GM12864 (cell line): ENCODE measurements at regions not wholly inside any gene's neighbourhood (a gene's known extent, or its start where the extent isn't known, plus 50 kb on each side); places are given as distances from the start of the nearest gene placed in this dataset.
"Not testable (repeated sequence)": the region's sequence is repeated elsewhere in the genome, so short reads cannot be mapped to it uniquely, and the experiment has no call there.

Source experiments
- DNase-seq: peaks from one replicate; pipeline ENCODE4 v3.0.0-alpha.2; 2011; ENCODE audit warnings: low read depth
- H3K4me3 ChIP-seq: 2 replicates; pipeline ENCODE4 v1.5.1; 2011; ENCODE audit warnings: mild to moderate bottlenecking, low read depth, low read length, control low read depth
- TF ChIP-seq, protein P1 (sequence below): IDR thresholded peaks from 2 replicates; pipeline ENCODE4 v1.5.1; 2011; ENCODE audit warnings: low read depth, mild to moderate bottlenecking, moderate library complexity, low read length, control low read depth, inconsistent platforms; ENCODE audit errors: missing control alignments

DNA sequence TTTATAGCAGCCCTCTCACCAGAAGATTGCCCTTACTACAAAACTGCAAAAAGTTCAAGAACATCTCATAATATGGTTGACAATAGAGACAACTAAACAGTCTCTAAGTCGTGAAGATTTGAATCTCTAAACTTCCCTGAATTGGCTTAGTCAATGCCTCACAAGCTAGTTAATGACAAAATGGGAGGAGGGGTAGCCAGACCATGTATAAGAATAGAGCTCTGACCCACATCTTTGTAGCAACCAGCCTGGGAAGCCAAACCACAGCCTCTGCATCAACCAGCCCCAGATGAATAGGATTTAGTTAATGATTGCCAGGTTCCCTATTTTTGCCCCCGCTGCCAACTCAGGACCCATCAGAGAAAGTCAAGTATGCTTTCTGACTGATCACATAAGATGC, 1265.9 kb upstream of the PCDH10 start:
- not testable (repeated sequence) for DNase-seq

DNA sequence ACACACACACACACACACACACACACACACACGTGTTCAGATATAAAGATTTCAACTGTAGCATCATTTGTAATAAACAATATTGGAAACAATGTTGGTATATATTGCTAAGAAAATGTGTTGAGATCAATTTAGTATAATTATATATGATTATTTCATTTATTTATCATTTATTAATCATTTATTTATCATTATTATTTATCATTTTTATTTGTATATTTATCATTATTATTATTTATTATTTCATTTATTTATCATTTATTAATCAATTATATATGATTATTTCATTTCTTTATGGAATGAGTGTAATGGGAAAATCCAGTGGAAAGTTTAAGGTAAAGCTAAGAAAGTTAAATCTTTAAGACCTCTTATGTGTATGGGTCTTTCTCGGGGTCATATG, 1223.4 kb upstream of the PCDH10 start:
- DNase-seq, H3K4me3 ChIP-seq: not testable (repeated sequence)

More for the DNA sequence above, 1265.9 kb upstream of the PCDH10 start:
- not testable (repeated sequence) for H3K4me3 ChIP-seq

DNA sequence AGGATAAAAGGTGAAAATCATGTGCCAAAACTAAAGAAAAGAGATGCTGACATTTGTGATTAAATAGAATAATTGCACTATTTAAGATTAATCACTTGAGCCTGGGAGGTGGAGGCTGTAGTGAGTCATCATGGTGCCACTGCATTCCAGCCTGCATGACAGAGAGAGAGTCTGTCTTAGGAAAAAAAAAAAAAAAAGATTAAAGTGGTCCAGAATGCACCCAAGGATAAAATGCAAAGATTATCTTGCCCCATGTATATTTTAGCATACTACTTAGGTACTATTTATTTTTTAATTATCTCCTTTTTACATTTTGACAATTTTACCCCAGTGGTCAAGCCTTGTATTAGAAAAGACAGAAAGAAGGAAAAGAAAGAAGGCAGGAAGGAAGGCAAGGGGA, 1181.4 kb upstream of the PCDH10 start:
- H3K4me3 ChIP-seq, DNase-seq: not testable (repeated sequence)

DNA sequence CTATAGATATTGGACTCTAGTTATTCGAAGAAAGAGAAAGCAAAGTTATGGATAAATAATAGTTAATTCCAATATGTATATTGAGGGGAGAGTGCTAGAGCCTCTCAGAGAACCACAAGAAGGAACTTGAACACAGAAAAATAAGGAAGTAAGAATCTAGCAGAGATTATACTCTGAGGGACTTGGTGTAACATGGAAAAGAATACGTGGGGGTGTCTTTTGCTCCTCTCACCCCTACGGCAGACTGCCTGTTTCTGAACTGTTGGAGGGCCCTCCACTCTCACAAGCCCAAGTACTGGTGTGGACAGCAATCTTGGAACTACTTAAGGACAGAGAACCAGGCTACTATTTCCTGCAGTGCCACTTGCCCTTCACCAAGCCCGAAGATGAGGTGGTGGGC, 1174.4 kb upstream of the PCDH10 start:
- TF ChIP-seq, protein P1, sequence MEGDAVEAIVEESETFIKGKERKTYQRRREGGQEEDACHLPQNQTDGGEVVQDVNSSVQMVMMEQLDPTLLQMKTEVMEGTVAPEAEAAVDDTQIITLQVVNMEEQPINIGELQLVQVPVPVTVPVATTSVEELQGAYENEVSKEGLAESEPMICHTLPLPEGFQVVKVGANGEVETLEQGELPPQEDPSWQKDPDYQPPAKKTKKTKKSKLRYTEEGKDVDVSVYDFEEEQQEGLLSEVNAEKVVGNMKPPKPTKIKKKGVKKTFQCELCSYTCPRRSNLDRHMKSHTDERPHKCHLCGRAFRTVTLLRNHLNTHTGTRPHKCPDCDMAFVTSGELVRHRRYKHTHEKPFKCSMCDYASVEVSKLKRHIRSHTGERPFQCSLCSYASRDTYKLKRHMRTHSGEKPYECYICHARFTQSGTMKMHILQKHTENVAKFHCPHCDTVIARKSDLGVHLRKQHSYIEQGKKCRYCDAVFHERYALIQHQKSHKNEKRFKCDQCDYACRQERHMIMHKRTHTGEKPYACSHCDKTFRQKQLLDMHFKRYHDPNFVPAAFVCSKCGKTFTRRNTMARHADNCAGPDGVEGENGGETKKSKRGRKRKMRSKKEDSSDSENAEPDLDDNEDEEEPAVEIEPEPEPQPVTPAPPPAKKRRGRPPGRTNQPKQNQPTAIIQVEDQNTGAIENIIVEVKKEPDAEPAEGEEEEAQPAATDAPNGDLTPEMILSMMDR = no peak
- DNase-seq = no peak
- H3K4me3 ChIP-seq = no peak overlapping the region

DNA sequence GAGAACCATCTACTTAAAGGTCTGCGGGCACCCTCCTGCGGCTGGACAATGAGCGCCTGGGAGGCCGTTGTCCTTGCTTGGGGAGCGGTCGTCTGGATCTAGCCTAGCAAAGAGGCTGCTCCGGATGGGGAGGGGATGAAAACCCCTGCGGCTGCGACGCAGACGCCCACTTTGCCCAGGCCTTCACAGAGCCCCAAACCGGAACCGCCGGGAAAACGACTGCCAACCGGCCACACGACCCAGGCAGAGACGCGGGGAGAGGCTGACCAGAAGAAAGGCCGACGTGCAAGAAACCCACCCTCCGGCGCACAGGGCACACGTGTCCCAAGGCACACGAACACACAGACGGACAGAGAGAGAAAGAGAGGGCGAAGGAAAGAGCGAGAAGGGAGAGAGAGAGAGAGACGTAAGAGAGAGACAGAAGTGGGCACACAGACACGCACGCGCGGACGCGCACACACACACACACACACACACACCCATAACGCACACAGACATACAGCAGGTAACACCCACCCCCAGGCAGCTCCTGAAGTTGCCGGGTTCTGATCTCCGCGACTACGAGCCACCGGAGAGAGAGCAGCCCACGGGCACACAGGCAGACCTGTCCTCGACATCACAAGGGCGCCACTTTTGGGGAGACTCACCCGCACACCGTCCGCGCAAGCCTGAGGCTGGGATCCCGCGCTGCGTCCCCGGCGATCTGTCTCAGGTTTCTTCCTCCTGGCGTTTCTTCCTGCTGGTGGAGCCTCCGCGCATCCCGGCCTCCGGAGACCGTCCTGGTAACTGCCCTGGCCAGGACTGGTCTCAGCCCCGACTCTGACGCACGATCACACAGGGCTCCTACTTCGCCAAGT, 1173.6 kb upstream of the PCDH10 start:
- not testable (repeated sequence) for H3K4me3 ChIP-seq, DNase-seq

DNA sequence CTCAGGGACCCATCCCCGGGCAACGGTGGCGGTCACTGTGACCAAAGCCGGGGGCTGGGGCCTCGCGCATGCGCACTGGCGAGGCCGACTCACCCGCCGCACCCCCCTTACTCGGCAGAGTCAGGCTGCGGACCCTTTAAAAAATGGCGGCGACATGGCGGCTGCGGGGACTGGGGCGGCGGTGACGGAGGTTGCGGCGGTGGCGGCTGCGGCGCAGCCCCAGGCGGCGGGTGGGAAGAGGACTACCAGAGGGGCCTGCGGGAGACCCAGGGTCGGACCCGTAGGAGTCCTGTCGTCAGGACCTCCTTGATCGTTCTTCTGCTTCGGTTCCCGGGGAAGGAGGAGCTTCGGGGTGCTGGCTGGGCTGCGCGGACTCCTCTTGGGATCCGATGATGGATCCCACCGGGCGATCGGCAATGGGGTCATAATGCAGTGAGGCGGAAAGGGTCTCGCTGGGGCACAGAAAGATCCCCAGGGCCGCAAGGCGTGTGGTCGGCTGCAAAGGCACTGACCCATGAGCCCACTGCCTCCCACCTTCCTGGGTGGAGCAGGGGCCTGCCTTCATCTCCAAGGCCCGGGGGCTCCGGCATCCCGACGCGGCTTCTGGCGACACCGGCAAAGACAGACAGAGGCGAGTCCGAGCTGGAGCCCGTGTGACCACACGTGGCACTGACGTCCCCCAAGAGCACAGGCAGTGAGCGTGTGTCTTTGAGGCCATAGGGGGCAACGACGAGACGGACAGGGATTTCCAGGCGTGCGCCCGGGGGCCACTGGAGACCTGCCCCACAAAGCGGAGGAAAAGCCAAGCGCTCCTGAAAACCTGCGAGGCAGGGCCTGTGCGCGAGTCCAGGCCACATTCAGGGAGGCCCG, 1172.7 kb upstream of the PCDH10 start:
- H3K4me3 ChIP-seq, DNase-seq: not testable (repeated sequence)

DNA sequence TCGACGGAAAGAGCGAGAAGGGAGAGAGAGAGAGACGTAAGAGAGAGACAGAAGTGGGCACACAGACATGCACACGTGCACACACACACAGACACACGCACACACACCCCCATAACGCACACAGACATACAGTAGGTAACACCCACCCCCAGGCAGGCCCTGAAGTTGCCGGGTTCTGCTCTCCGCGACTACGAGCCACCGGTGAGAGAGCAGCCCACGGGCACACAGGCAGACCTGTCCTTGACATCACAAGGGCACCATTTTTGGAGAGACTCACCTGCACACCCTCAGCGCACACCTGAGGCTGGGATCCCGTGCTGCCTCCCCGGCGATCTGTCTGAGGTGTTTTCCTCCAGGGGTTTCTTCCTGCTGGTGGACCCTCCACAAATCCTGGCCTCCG, 1171.0 kb upstream of the PCDH10 start:
- no peak for DNase-seq
- TF ChIP-seq, protein P1 = no peak
- H3K4me3 ChIP-seq = no peak overlapping the region

DNA sequence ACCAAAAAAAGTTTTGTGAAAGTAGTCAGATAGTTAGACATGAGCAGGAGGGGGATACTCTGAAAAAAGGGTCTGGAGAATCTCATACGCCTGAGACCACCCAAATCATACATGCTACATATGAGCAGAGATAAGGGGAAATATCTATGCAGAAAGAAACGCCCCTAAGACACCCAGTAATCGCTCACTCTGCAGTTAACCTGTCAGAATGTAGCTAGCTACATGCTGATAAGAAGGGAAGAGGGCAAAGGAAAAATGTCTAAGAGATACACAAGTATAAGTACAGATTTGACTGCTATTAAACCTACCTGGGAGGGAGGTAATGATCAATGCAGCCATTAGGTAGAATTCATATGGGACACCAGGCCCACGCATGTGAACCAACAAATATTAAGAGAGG, 1159.5 kb upstream of the PCDH10 start:
- H3K4me3 ChIP-seq = no peak overlapping the region
- TF ChIP-seq, protein P1 = no peak

DNA sequence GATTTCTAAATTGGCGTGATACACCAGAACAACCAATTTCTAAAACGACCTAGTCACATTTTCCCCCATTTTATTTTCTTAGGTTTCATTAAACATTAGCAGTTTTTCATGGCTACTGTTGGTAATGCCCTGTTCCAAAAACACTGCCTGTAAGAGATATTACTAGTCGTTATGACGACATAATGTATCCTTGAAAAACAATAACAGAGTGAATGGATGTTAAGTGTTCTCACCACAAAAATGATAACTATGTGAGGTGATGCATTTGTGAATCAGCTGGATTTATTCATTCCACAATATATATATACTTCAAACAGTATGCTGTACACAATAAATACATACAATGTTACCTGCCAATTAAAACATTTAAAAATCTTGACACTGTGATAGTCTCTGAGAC, 1147.6 kb upstream of the PCDH10 start:
- TF ChIP-seq, protein P1 = no peak
- no peak for DNase-seq
- no peak overlapping the region for H3K4me3 ChIP-seq

More for the DNA sequence above, 1159.5 kb upstream of the PCDH10 start:
- no peak for DNase-seq
